T-helper 17 cell (primary cell): ENCODE measurements at regions not wholly inside any gene's neighbourhood (a gene's known extent, or its start where the extent isn't known, plus 50 kb on each side); places are given as distances from the start of the nearest gene placed in this dataset.
"Not testable (repeated sequence)": the region's sequence is repeated elsewhere in the genome, so short reads cannot be mapped to it uniquely, and the experiment has no call there.

Source experiments
- ATAC-seq: fragments of 150-1000 bp; cut with Tn5 transposase; 2 replicates; pipeline ENCODE4 v1.10.0; 2021; ENCODE audit warnings: mild to moderate bottlenecking, moderate library complexity
- DNase-seq, 3 donors: peaks; one replicate each; pipeline versions ENCODE4 v3.0.0 to v3.0.0-alpha.2; 2020 to 2021
- H3K9me3 ChIP-seq: one replicate; pipeline ENCODE4 v1.7.0; 2013; ENCODE audit warnings: low read length, mild to moderate bottlenecking; ENCODE audit not compliant: control insufficient read depth, poor library complexity, severe bottlenecking
- H3K27ac Mint-ChIP-seq: one replicate; pipeline ENCODE4 v1.8.0; 2022; ENCODE audit warnings: mild to moderate bottlenecking, moderate library complexity, mixed read lengths
- H3K27me3 Mint-ChIP-seq: one replicate; pipeline ENCODE4 v1.8.0; 2022; ENCODE audit warnings: mixed read lengths
- H3K36me3 Mint-ChIP-seq: one replicate; pipeline ENCODE4 v1.8.0; 2022; ENCODE audit warnings: low read depth, mixed read lengths
- H3K4me1 Mint-ChIP-seq: one replicate; pipeline ENCODE4 v1.8.0; 2022; ENCODE audit warnings: mild to moderate bottlenecking, mixed read lengths
- H3K4me3 Mint-ChIP-seq: one replicate; pipeline ENCODE4 v1.8.0; 2022; ENCODE audit warnings: mild to moderate bottlenecking, moderate library complexity, mixed read lengths

GRCh38 chr20:40634891-40635290 lies 54.1 kb downstream of the MAFB start:
- H3K27me3 Mint-ChIP-seq = peaks cover 8% of the 10 kb centered on the region
- H3K27ac Mint-ChIP-seq = no peak overlapping the region
- no peak overlapping the region for H3K4me3 Mint-ChIP-seq
- H3K4me1 Mint-ChIP-seq = no peaks in the 10 kb centered on the region
- ATAC-seq (no peak), DNase-seq (no peak)
- no peaks in the 10 kb centered on the region for H3K36me3 Mint-ChIP-seq
- H3K9me3 ChIP-seq = no peaks in the 10 kb centered on the region

GRCh38 chr20:40633123-40633850 lies 55.7 kb downstream of the MAFB start:
- H3K9me3 ChIP-seq = no peaks in the 10 kb centered on the region
- no peak for DNase-seq
- peaks cover 19% of the 10 kb centered on the region for H3K27me3 Mint-ChIP-seq
- H3K4me1 Mint-ChIP-seq = no peaks in the 10 kb centered on the region
- no peaks in the 10 kb centered on the region for H3K36me3 Mint-ChIP-seq
- no peak overlapping the region for H3K27ac Mint-ChIP-seq
- ATAC-seq = no peak
- no peak overlapping the region for H3K4me3 Mint-ChIP-seq

- Mint-ChIP-seq H3K4me1 (no peaks in the 10 kb centered on the region), H3K27ac (no peak overlapping the region), H3K36me3 (no peaks in the 10 kb centered on the region), H3K27me3 (peaks cover 19% of the 10 kb centered on the region), H3K4me3 (no peak overlapping the region)
- H3K9me3 ChIP-seq = no peaks in the 10 kb centered on the region
- no peak for ATAC-seq
- DNase-seq = no peak
These were observed 56.6 kb downstream of the MAFB start for GRCh38 chr20:40632346-40632976.

GRCh38 chr20:40631119-40631631 lies 57.9 kb downstream of the MAFB start:
- DNase-seq = no peak
- ATAC-seq = no peak
- H3K27me3 Mint-ChIP-seq = peaks cover 19% of the 10 kb centered on the region
- H3K27ac Mint-ChIP-seq = no peak overlapping the region
- no peaks in the 10 kb centered on the region for H3K36me3 Mint-ChIP-seq
- H3K9me3 ChIP-seq = peaks cover 2% of the 10 kb centered on the region
- H3K4me3 Mint-ChIP-seq = no peak overlapping the region
- no peaks in the 10 kb centered on the region for H3K4me1 Mint-ChIP-seq

GRCh38 chr20:40630713-40631112 lies 58.3 kb downstream of the MAFB start:
- no peaks in the 10 kb centered on the region for H3K4me1 Mint-ChIP-seq
- peaks cover 19% of the 10 kb centered on the region for H3K27me3 Mint-ChIP-seq
- ATAC-seq (no peak), DNase-seq (no peak)
- H3K4me3 Mint-ChIP-seq = no peak overlapping the region
- H3K9me3 ChIP-seq = peaks cover 2% of the 10 kb centered on the region
- H3K36me3 Mint-ChIP-seq = no peaks in the 10 kb centered on the region
- H3K27ac Mint-ChIP-seq = no peak overlapping the region

- DNase-seq (no peak), ATAC-seq (no peak)
- H3K9me3 ChIP-seq = peaks cover 2% of the 10 kb centered on the region
- peaks cover 19% of the 10 kb centered on the region for H3K27me3 Mint-ChIP-seq
- H3K27ac Mint-ChIP-seq = no peak overlapping the region
- H3K36me3 Mint-ChIP-seq = no peaks in the 10 kb centered on the region
- no peak overlapping the region for H3K4me3 Mint-ChIP-seq
- H3K4me1 Mint-ChIP-seq = no peaks in the 10 kb centered on the region
These were observed 58.9 kb downstream of the MAFB start for GRCh38 chr20:40630099-40630498.

- H3K4me1 Mint-ChIP-seq = no peaks in the 10 kb centered on the region
- peaks cover 2% of the 10 kb centered on the region for H3K9me3 ChIP-seq
- H3K27ac Mint-ChIP-seq = no peak overlapping the region
- peaks cover 19% of the 10 kb centered on the region for H3K27me3 Mint-ChIP-seq
- no peak for DNase-seq
- no peaks in the 10 kb centered on the region for H3K36me3 Mint-ChIP-seq
- H3K4me3 Mint-ChIP-seq = no peak overlapping the region
- ATAC-seq = no peak
These were observed 60.2 kb downstream of the MAFB start for GRCh38 chr20:40628877-40629276.

GRCh38 chr20:40619053-40619452 lies 70.0 kb downstream of the MAFB start:
- ATAC-seq, H3K4me1 Mint-ChIP-seq, H3K9me3 ChIP-seq: not testable (repeated sequence)

GRCh38 chr20:40617594-40617993 lies 71.4 kb downstream of the MAFB start:
- Mint-ChIP-seq H3K36me3 (no peaks in the 10 kb centered on the region), H3K27ac (no peak overlapping the region), H3K4me3 (no peak overlapping the region), H3K4me1 (no peaks in the 10 kb centered on the region), H3K27me3 (peaks cover 30% of the 10 kb centered on the region)
- H3K9me3 ChIP-seq = no peaks in the 10 kb centered on the region
- ATAC-seq (no peak), DNase-seq (no peak)

More at GRCh38 chr20:40619053-40619452, 70.0 kb downstream of the MAFB start:
- H3K4me3 Mint-ChIP-seq, DNase-seq, H3K36me3 Mint-ChIP-seq, H3K27ac Mint-ChIP-seq: not testable (repeated sequence)
- H3K27me3 Mint-ChIP-seq = peaks cover 30% of the 10 kb centered on the region

GRCh38 chr20:40612837-40613236 lies 76.2 kb downstream of the MAFB start:
- Mint-ChIP-seq H3K4me1 (no peaks in the 10 kb centered on the region), H3K36me3 (peaks cover 2% of the 10 kb centered on the region), H3K4me3 (no peak overlapping the region), H3K27ac (no peak overlapping the region), H3K27me3 (peaks cover 24% of the 10 kb centered on the region)
- no peak for DNase-seq
- no peaks in the 10 kb centered on the region for H3K9me3 ChIP-seq
- ATAC-seq = no peak

GRCh38 chr20:40612247-40612646 lies 76.8 kb downstream of the MAFB start:
- no peak overlapping the region for H3K27ac Mint-ChIP-seq
- H3K36me3 Mint-ChIP-seq = peaks cover 2% of the 10 kb centered on the region
- no peak overlapping the region for H3K4me3 Mint-ChIP-seq
- DNase-seq (no peak), ATAC-seq (no peak)
- no peaks in the 10 kb centered on the region for H3K9me3 ChIP-seq
- H3K4me1 Mint-ChIP-seq = no peaks in the 10 kb centered on the region
- H3K27me3 Mint-ChIP-seq = peaks cover 24% of the 10 kb centered on the region

- no peak for ATAC-seq
- no peaks in the 10 kb centered on the region for H3K9me3 ChIP-seq
- DNase-seq = no peak
- Mint-ChIP-seq H3K27me3 (peaks cover 14% of the 10 kb centered on the region), H3K4me1 (no peaks in the 10 kb centered on the region), H3K27ac (no peak overlapping the region), H3K4me3 (no peak overlapping the region), H3K36me3 (peaks cover 2% of the 10 kb centered on the region)
These were observed 78.3 kb downstream of the MAFB start for GRCh38 chr20:40610730-40611129.

GRCh38 chr20:40607927-40608326 lies 81.1 kb downstream of the MAFB start:
- ATAC-seq (no peak), DNase-seq (no peak)
- Mint-ChIP-seq H3K36me3 (peaks cover 2% of the 10 kb centered on the region), H3K4me3 (no peak overlapping the region), H3K27me3 (peaks cover 29% of the 10 kb centered on the region), H3K4me1 (no peaks in the 10 kb centered on the region), H3K27ac (no peak overlapping the region)
- no peaks in the 10 kb centered on the region for H3K9me3 ChIP-seq

GRCh38 chr20:40606660-40607059 lies 82.4 kb downstream of the MAFB start:
- Mint-ChIP-seq H3K36me3 (peaks cover 2% of the 10 kb centered on the region), H3K27me3 (peaks cover 29% of the 10 kb centered on the region), H3K4me3 (no peak overlapping the region), H3K27ac (no peak overlapping the region), H3K4me1 (no peaks in the 10 kb centered on the region)
- no peak for DNase-seq
- no peaks in the 10 kb centered on the region for H3K9me3 ChIP-seq
- ATAC-seq = no peak
